ENCODE measurements at regions not wholly inside any gene's neighbourhood (a gene's known extent, or its start where the extent isn't known, plus 50 kb on each side); places are given as distances from the start of the nearest gene placed in this dataset.

DNA sequence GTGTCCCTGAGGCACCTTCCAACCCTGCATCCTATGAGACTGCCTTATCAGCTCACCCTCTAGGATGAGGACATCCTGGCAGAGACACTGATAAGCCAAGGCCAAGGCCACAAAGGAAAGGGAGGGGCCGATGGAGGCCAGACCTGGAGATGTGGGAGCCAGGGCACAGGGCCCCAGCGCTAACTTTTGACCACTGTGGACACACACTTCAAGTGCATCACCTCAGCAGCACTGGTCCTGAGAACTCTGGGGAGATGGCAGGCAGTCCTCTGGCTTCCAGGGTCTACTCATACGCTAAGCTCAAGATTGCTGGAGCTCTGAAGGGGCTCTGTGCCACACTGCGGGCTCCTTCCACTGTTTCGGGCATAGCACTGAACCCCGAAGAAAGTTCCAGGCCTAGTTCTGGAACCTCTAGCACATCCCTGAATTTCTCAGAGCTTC, 100.2 kb upstream of the ID2 start:
- H3K27ac ChIP-seq: no peak overlapping the region
- no peaks in the 10 kb centered on the region for H3K9me3 ChIP-seq (replicated peaks)
- H3K4me3 ChIP-seq: no peak overlapping the region
- H3K36me3 ChIP-seq: no peaks in the 10 kb centered on the region
- no peaks in the 10 kb centered on the region for H3K27me3 ChIP-seq (replicated peaks)
- DNase-seq (ENCODE audit: low read depth in 1 of 2, low spot score in 2 of 2): no peak
- peaks cover 10% of the 10 kb centered on the region for H3K4me1 ChIP-seq (replicated peaks)

DNA sequence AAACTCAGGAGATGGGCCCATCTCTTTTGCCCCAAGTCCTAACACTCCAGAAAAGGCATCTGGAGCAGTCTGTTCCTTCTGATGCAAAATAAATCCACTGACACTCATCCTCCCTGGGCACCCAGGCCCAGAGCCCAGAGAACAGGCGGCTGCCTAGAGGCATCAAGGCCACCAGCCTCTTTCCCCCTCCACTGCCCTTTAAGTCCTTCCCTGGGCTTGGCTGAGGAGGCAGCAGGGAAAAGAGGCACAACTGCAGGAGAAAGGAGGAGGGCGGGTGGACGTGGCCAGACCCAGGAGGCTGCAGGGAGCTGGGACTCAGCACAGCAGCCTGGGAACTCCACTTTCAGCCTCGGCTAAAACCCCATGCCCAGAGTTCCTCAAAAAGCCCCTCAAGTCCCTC, 99.7 kb upstream of the ID2 start:
- Histone ChIP-seq H3K9me3 (replicated peaks) (no peaks in the 10 kb centered on the region), H3K27me3 (replicated peaks) (no peaks in the 10 kb centered on the region), H3K36me3 (no peaks in the 10 kb centered on the region), H3K27ac (no peak overlapping the region), H3K4me1 (replicated peaks) (peaks cover 4% of the 10 kb centered on the region), H3K4me3 (no peak overlapping the region)
- DNase-seq (ENCODE audit: low read depth in 1 of 2, low spot score in 2 of 2): no peak

DNA sequence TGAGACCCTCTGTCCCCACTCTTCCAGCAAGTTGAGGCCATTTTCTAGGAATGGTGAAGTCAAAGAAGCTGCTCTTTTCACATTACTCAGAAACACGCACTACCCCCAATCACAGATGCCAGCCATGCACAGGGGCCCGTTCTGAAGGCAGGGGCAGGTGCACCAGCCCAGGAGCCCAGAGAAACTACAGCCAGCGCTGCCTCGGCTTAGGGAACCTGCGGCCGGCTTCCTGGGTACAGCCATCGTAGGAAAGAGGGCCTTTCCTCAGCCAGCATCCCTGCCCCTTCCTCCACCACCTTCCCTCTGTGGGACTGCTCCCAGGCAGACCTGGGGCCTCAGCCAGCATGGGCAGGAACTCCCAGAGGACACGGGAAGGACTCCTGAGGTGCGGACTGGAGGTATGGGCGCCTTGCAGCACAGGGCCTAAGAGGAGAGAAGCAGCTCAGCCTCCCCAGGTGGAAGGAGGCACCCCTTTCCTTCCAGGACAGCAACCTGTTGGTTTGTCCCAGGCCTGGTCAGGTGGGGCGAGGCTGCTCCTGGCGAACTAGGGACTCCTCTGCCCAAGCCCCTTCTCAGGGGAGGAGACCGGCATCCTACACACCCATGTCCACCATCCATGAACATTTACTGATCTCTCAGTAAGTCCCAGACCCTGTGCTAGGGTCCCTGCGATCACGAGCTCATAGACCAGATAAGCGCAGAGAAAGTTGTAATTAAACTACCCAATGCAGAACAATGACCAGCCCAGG, 99.0 kb upstream of the ID2 start:
- H3K4me1 ChIP-seq (replicated peaks): no peaks in the 10 kb centered on the region
- H3K36me3 ChIP-seq: no peaks in the 10 kb centered on the region
- H3K27me3 ChIP-seq (replicated peaks): no peaks in the 10 kb centered on the region
- DNase-seq (ENCODE audit: low read depth in 1 of 2, low spot score in 2 of 2): no peak
- no peaks in the 10 kb centered on the region for H3K9me3 ChIP-seq (replicated peaks)
- H3K27ac ChIP-seq: no peak overlapping the region
- H3K4me3 ChIP-seq: no peak overlapping the region

DNA sequence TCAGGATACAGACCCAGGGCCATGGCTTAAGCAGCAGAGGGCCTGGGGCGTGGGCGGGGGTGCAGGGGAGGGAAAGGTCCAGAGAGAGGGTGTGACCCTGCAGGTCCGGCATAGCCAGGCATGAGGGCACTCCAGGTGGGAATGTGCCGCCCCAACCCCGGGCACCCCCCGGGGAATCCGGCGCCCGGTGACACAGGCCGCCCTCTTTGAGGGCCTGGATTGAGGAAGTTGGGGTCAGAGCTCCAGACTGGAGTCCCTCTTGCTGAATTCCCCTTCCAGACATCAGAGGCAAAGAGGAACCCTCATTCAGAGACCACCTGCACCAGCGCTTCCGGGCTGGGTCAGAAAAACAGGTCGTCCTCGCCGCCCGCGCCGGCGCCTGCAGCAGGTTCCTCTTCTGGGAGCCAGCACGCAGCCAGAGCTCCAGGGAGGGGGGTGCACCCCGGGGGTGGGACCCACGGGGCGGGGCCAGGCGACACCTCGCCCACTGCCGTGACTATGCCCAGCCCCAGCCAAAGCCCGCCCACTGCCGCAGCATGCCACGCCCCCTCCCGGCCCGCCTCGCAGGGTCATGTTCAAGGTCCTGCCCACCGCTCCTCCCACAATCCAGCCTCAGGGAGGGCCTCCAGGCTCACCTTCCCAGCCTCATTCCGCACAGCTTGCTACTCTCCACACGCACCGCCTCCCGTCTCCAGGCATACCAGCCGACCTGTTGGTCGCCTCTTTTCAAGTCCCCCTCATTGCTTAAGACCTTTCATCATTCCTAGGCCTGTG, 98.3 kb upstream of the ID2 start:
- peak in 1 of 2 experiments; percentile 48 for DNase-seq (ENCODE audit: low read depth in 1 of 2, low spot score in 2 of 2)
- Histone ChIP-seq H3K36me3 (no peaks in the 10 kb centered on the region), H3K4me1 (replicated peaks) (no peaks in the 10 kb centered on the region), H3K27ac (no peak overlapping the region), H3K9me3 (replicated peaks) (no peaks in the 10 kb centered on the region), H3K4me3 (no peak overlapping the region), H3K27me3 (replicated peaks) (no peaks in the 10 kb centered on the region)

DNA sequence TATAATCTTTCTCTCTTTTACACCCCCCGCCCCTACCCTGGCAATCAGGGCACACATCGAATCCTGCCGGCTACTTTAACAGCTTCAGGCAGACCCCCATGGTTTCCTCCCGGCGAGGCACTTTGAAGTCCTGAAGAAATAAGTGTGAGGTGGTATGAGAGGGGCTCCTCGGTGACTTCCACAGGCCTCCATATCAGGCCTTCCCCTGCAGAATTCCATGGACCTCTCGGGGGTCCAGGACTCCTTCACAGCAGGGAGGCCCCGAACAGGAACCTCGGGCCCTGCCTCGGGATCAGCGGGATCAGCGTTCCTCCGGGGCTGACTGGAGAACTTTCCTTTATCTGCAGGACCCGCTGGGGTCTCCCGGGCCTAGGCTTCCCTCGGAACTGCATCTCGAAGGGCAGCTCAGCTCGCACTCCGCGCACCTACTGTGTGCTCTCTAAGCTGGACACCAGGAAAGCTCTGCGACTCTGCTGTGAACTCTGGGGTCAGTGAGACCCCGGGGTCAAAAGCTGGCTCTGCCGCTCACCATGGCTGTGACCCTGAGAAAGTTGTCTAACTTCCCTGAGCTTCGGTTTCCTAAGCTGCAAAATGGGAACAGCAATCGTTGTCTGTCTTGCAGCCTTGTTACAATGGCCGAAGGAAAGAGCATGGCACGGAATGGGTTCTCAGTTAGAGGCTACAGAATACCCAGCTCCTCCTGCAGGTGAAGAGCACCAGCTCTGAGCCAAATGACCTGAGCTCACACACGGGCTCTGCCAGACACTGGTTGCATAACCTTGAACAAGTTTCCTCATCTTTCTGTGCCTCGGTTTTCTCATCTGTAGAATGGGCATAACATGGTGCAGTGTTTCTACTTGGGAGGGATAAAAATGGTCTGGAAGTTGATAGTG, 97.4 kb upstream of the ID2 start:
- no peaks in the 10 kb centered on the region for H3K9me3 ChIP-seq (replicated peaks)
- no peak for DNase-seq (ENCODE audit: low read depth in 1 of 2, low spot score in 2 of 2)

DNA sequence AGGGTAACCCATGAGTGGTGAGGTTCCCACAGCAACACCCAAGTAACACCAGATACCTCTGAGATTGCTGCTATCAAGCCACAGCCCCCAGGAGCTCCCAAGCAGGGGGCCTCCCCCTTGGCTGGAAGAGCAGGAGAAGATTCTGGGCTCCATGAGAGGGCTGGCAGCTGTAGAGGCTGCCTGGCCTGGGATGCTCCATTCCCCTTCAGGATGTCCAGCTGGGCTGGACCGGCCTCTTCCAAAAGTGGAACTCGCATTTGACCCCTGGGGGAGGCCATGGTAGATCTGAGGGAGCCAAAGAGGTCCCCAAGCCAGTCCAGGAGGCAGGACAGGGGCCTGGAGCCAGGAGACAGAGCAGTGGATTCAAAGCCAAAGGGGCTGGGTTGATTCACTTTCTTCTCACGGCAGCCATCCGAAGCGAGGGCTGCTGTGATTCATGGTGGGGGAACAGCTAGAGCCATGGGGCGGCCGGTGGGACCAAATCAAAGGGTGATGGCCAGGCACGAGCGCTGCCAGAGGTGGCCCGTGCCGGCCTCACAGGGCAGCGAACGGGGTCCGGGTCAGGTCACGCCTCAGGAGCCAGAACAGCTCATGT, 95.3 kb upstream of the ID2 start:
- H3K36me3 ChIP-seq: no peaks in the 10 kb centered on the region
- no peaks in the 10 kb centered on the region for H3K4me1 ChIP-seq (replicated peaks)
- H3K4me3 ChIP-seq: no peak overlapping the region
- no peak for DNase-seq (ENCODE audit: low read depth in 1 of 2, low spot score in 2 of 2)
- H3K27ac ChIP-seq: no peak overlapping the region
- H3K9me3 ChIP-seq (replicated peaks): no peaks in the 10 kb centered on the region
- no peaks in the 10 kb centered on the region for H3K27me3 ChIP-seq (replicated peaks)

More for the DNA sequence above, 97.4 kb upstream of the ID2 start:
- H3K4me1 ChIP-seq (replicated peaks): no peaks in the 10 kb centered on the region
- no peaks in the 10 kb centered on the region for H3K36me3 ChIP-seq
- no peak overlapping the region for H3K27ac ChIP-seq
- no peak overlapping the region for H3K4me3 ChIP-seq
- no peaks in the 10 kb centered on the region for H3K27me3 ChIP-seq (replicated peaks)

DNA sequence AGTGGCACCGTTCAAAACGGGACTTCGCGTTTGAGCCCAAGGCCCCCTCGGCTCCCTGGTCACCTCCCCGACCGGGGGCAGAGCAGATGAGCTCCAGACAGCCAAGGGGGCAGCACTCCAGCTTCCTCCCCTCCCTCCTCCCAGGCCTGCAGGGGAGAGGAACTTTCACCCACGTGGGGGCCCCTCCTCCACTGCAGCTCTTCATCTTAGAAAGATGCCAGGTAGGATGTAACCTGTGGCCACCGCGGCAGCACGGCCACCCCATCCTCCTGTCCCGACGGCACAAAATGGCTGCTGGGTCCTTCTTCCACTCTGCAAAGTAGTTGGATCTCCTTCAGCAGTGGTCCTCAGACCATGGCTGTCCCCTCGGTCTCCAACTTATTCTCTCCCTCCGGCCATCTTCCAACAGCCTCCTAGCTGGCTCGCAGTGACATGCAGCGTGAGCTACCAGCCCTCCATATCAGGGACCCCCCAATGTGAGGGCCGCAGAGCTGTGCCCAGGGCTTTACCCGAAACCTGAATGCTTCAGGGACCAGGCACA, 94.5 kb upstream of the ID2 start:
- Histone ChIP-seq H3K36me3 (no peaks in the 10 kb centered on the region), H3K4me1 (replicated peaks) (no peaks in the 10 kb centered on the region; the same call in 1 of the 2 replicates), H3K27ac (no peak overlapping the region), H3K27me3 (replicated peaks) (no peaks in the 10 kb centered on the region), H3K4me3 (no peak overlapping the region), H3K9me3 (replicated peaks) (no peaks in the 10 kb centered on the region)
- no peak for DNase-seq (ENCODE audit: low read depth in 1 of 2, low spot score in 2 of 2)

DNA sequence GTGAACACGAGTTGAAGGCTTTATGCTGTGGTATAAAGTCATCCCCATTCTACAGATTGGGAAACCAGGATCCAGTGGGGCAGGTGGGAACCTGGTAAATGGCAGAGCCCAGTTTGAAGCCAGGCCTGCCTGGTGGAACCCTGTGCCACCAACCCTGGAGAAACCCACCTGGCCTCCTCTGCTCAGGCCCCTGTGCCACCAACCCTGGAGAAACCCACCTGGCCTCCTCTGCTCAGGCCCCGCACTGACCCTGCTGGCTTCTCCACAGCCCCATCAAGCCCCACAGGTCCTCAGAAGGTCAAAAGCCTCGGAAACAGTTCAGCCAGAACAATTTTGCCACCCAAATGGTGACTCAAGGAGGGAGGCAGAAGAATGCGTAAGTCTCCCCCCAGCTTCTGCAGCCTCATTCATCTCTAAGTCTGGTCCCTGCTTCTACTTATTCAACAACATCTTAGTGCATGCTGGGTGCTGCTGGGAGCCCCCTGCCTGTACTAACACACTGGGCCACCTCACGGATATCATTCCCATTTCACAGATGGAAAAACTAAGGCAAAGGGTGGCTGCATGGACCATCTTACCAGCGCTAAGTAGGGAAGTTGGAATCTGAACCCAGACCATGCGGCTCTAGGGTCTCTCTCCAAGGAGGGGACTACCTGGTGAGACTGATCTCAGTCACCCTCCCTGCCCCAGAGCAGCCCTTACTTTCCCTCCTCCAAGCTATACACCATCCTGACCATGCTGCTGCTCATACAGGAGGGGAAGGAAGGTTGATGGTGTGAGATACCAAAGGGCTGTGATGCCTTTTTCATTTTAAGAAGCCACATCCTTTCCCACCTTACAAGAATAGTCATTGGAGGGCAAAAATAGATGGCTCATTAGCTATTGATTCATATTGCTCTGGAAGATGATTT, 93.7 kb upstream of the ID2 start:
- no peak for DNase-seq (ENCODE audit: low read depth in 1 of 2, low spot score in 2 of 2)
- no peaks in the 10 kb centered on the region for H3K36me3 ChIP-seq
- H3K27me3 ChIP-seq (replicated peaks): no peaks in the 10 kb centered on the region
- H3K9me3 ChIP-seq (replicated peaks): no peaks in the 10 kb centered on the region
- H3K27ac ChIP-seq: no peak overlapping the region
- H3K4me1 ChIP-seq (replicated peaks): peaks cover 6% of the 10 kb centered on the region; the same call in 1 of the 2 replicates
- no peak overlapping the region for H3K4me3 ChIP-seq

DNA sequence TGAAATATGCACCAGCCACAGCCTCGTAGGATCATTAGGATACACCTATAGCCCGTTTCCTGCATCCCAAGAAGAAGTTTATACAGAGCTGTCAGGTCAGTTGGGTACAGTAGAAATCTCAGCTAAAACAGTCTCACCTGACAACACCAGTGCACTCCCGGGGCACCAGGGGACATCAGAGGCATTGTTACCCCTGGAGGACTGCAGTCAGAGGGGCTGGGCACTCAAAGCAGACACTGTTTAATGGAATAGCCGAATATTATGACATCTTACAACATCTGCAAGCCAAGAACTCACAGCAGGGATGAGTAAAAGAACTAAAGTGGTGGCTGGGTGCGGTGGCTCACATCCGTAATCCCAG, 93.0 kb upstream of the ID2 start:
- peaks cover 6% of the 10 kb centered on the region; the same call in 1 of the 2 replicates for H3K4me1 ChIP-seq (replicated peaks)
- DNase-seq (ENCODE audit: low read depth in 1 of 2, low spot score in 2 of 2): no peak
- H3K4me3 ChIP-seq: no peak overlapping the region
- no peaks in the 10 kb centered on the region for H3K27me3 ChIP-seq (replicated peaks)
- no peaks in the 10 kb centered on the region for H3K36me3 ChIP-seq
- H3K9me3 ChIP-seq (replicated peaks): no peaks in the 10 kb centered on the region
- H3K27ac ChIP-seq: no peak overlapping the region

DNA sequence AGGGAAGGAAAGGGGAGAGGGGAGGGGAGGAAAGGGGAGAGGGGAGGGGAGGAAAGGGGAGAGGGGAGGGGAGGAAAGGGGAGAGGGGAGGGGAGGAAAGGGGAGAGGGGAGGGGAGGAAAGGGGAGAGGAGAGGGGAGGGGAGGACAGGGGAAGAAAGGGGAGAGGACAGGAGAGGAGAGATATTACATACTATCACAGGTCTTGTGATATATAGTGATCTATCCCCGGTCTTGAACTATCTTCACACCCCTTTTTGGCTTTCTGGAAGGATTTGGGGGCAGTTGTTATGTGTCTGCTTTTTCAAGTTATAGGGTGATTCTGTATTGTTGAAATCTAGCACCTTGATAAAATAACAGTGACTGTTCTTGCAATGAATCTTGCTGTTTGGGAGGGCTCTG, 92.1 kb upstream of the ID2 start:
- no peaks in the 10 kb centered on the region for H3K36me3 ChIP-seq
- H3K4me3 ChIP-seq: no peak overlapping the region
- no peaks in the 10 kb centered on the region for H3K9me3 ChIP-seq (replicated peaks)
- no peak overlapping the region for H3K27ac ChIP-seq
- DNase-seq (ENCODE audit: low read depth in 1 of 2, low spot score in 2 of 2): no peak
- H3K27me3 ChIP-seq (replicated peaks): no peaks in the 10 kb centered on the region
- peaks cover 6% of the 10 kb centered on the region; the same call in 1 of the 2 replicates for H3K4me1 ChIP-seq (replicated peaks)

DNA sequence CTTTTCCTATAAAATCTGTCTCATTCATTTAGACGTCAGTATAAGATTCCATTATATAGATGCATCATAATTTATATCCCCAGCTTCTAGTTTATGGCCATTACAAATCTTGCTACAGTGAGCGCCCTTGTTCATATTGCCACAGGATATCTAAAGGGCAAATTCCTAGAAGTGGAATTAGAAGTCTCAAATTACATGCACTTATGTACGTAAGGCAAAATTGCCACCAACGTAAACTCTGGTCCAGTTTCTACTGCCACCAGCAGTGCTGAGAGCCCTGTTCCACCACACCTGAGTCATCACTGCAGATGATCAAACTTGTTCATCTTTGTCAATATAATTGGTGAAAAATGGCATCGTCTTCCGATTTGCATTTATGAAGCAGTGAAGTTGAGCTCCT, 90.9 kb upstream of the ID2 start:
- no peaks in the 10 kb centered on the region for H3K36me3 ChIP-seq
- H3K4me3 ChIP-seq: no peak overlapping the region

DNA sequence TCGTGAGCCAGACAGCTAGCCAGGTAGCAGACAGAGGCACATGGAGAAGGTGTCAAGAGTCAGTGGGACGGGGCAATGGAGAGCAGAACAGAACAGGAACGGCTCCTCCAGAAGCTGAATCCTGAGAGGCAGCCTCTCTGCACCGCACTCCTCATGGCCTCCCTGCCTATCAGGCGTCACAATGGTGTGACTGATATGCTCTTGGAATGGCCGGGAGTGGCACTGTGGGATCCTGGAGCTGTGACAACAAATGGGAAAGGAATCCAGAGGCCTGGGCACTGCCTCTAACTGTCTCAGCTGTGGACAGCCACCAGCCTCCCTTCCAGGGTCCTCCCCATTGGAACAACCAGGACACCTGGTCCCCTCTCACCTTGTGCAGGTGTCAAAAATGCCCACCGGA, 89.1 kb upstream of the ID2 start:
- H3K27ac ChIP-seq: no peak overlapping the region

More for the DNA sequence above, 90.9 kb upstream of the ID2 start:
- no peak overlapping the region for H3K27ac ChIP-seq
- H3K9me3 ChIP-seq (replicated peaks): no peaks in the 10 kb centered on the region
- no peaks in the 10 kb centered on the region for H3K27me3 ChIP-seq (replicated peaks)
- peaks cover 6% of the 10 kb centered on the region; the same call in 1 of the 2 replicates for H3K4me1 ChIP-seq (replicated peaks)
- DNase-seq (ENCODE audit: low read depth in 1 of 2, low spot score in 2 of 2): no peak

More for the DNA sequence above, 89.1 kb upstream of the ID2 start:
- Histone ChIP-seq H3K4me3 (no peak overlapping the region), H3K9me3 (replicated peaks) (no peaks in the 10 kb centered on the region), H3K4me1 (replicated peaks) (peaks cover 9% of the 10 kb centered on the region), H3K27me3 (replicated peaks) (no peaks in the 10 kb centered on the region), H3K36me3 (no peaks in the 10 kb centered on the region)
- DNase-seq (ENCODE audit: low read depth in 1 of 2, low spot score in 2 of 2): no peak

All from SJSA1 (cell line).